ENCODE measurements at regions not wholly inside any gene's neighbourhood (a gene's known extent, or its start where the extent isn't known, plus 50 kb on each side); places are given as distances from the start of the nearest gene placed in this dataset.

DNA sequence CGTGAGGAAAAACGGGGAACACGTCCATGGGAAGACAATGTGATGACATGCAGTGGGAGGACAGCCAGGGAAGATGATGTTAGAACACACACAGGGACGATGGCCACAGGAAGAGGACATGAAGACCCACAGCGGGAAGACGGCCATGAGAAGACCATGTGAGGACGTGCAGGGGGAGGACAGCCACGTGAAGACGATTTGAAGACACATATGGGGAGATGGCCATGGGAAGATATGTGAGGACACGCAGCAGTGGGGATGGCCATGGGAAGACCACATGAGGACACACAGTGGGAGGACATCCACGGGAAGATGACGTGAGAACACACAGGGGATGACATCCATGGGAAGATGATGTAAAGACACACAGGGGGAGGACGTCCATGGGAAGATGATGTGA, 83.8 kb downstream of the UQCRFS1 start:
- TF ChIP-seq, protein P1, sequence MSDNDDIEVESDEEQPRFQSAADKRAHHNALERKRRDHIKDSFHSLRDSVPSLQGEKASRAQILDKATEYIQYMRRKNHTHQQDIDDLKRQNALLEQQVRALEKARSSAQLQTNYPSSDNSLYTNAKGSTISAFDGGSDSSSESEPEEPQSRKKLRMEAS (IDR thresholded peaks at IDR 0.05; ENCODE audit: low read depth, low read length), result no peak
- TF ChIP-seq MYC (IDR thresholded peaks at IDR 0.05; ENCODE audit: low read depth, low read length) (no peak), POLR2A (IDR thresholded peaks at IDR 0.05; ENCODE audit: extremely low read depth, insufficient read length) (no peak)
- TF ChIP-seq, protein P2, sequence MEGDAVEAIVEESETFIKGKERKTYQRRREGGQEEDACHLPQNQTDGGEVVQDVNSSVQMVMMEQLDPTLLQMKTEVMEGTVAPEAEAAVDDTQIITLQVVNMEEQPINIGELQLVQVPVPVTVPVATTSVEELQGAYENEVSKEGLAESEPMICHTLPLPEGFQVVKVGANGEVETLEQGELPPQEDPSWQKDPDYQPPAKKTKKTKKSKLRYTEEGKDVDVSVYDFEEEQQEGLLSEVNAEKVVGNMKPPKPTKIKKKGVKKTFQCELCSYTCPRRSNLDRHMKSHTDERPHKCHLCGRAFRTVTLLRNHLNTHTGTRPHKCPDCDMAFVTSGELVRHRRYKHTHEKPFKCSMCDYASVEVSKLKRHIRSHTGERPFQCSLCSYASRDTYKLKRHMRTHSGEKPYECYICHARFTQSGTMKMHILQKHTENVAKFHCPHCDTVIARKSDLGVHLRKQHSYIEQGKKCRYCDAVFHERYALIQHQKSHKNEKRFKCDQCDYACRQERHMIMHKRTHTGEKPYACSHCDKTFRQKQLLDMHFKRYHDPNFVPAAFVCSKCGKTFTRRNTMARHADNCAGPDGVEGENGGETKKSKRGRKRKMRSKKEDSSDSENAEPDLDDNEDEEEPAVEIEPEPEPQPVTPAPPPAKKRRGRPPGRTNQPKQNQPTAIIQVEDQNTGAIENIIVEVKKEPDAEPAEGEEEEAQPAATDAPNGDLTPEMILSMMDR (IDR thresholded peaks at IDR 0.05; ENCODE audit: low read depth, low read length), result no peak
- DNase-seq (ENCODE audit: low read depth), result no peak
- no peak overlapping the region for H3K4me3 ChIP-seq (ENCODE audit: low read depth, low read length)

DNA sequence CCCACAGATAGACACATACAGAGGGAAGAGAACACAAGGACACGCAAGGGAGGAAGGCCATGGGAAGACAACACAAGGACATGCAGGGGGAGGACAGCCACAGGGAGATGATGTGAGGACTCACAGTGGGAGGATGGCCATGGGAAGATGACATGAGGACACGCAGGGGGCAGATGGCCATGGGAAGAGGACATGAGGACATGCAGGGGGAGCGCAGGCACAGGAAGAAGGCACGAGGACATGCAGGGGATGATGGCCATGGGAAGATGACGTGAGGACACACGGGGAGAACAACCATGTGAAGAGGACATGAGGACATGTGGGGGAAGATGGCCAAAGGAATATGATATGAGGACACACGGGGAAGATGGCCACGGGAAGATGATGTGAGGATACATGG, 84.7 kb downstream of the UQCRFS1 start:
- TF ChIP-seq, protein P1 (IDR thresholded peaks at IDR 0.05; ENCODE audit: low read depth, low read length), result no peak
- TF ChIP-seq, protein P2 (IDR thresholded peaks at IDR 0.05; ENCODE audit: low read depth, low read length), result no peak
- no peak for TF ChIP-seq MYC (IDR thresholded peaks at IDR 0.05; ENCODE audit: low read depth, low read length)
- TF ChIP-seq POLR2A (IDR thresholded peaks at IDR 0.05; ENCODE audit: extremely low read depth, insufficient read length), result no peak
- H3K4me3 ChIP-seq (ENCODE audit: low read depth, low read length), result no peak overlapping the region
- DNase-seq (ENCODE audit: low read depth), result no peak

DNA sequence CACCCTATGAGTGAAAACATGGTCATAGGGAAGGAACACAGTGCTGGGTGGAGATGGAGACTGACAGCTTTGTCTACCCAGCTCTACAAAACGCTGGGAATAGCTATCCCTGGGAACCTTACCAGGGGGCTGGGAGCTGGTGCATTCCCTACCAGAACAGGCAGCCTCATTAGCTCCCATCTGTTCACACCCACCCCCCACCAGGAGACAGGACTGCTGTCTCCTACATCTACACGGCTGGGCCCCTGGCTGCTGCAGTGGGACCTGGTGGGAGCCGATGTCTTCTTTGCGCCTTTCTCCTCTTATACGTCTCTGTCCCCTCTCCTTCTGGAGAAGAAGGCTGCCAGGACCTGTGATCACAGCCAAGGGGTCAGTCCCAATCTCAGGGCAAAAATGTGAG, 90.8 kb downstream of the UQCRFS1 start:
- H3K4me3 ChIP-seq (ENCODE audit: low read depth, low read length), result no peak overlapping the region
- TF ChIP-seq, protein P1 (IDR thresholded peaks at IDR 0.05; ENCODE audit: low read depth, low read length), result no peak
- TF ChIP-seq POLR2A (IDR thresholded peaks at IDR 0.05; ENCODE audit: extremely low read depth, insufficient read length) (no peak), MYC (IDR thresholded peaks at IDR 0.05; ENCODE audit: low read depth, low read length) (no peak)
- TF ChIP-seq, protein P2 (IDR thresholded peaks at IDR 0.05; ENCODE audit: low read depth, low read length), result no peak
- no peak for DNase-seq (ENCODE audit: low read depth)

DNA sequence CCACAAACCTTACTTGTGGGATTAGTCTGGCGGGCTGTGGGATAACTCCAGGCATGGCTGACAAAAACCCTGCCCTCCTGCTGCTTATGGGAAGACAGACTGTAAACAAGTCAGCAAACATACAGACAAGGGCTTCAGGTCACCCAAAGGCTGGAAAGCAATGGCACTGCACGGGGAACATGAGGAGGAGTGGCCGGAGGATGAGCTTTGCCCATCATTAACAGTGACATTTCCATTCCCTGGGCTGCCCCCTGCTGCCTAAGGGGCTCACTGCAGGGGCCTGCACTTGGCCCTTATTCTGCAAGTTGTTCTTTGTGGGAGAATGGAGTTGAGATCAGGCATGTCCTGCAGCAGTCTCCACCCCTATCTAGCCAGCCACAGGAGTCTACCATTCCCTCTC, 91.3 kb downstream of the UQCRFS1 start:
- no peak overlapping the region for H3K4me3 ChIP-seq (ENCODE audit: low read depth, low read length)
- peak; percentile 16 for DNase-seq (ENCODE audit: low read depth)
- TF ChIP-seq, protein P2 (IDR thresholded peaks at IDR 0.05; ENCODE audit: low read depth, low read length), result peak; percentile 49
- TF ChIP-seq POLR2A (IDR thresholded peaks at IDR 0.05; ENCODE audit: extremely low read depth, insufficient read length), result no peak

DNA sequence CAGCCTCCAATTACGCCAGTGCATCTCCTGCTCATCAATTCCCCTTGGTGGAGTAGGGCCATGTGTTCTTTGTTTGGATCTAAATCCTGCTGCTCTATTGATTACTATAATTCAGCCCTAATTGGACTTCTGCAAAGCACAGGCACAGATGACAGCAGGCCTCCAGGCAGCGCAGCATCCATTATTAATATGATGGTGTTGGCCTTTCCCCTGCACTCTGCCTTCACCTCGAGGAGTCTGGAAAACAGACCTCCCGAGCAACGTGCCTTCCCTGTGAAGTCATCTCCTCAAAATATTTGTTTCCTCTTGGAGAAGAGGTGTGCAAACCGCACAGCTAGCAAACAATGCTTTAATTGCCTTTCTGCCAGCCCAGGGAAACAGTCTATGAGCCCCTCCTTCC, 92.5 kb downstream of the UQCRFS1 start:
- no peak for TF ChIP-seq MYC (IDR thresholded peaks at IDR 0.05; ENCODE audit: low read depth, low read length)
- TF ChIP-seq, protein P1 (IDR thresholded peaks at IDR 0.05; ENCODE audit: low read depth, low read length), result no peak
- no peak overlapping the region for H3K4me3 ChIP-seq (ENCODE audit: low read depth, low read length)
- no peak for DNase-seq (ENCODE audit: low read depth)

DNA sequence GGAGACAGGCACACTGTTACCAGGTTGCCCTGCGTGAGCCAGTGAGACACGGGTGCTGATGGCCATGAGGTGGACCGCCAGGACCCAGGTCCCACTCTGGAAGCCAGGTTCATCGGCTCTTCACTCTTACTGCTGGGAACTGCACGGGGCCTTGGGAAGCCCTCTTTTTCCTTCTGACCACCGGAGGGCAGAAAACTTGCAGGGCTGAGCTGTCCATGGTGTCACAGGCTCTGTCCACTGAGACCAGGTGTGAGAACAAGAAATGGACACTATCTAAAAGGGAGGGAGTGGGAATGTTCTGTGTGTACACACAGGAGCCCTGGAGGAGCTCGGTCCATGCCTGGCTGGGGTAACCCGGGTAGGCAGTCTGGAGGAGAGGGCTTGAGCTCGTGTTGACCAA, 93.4 kb downstream of the UQCRFS1 start:
- TF ChIP-seq, protein P1 (IDR thresholded peaks at IDR 0.05; ENCODE audit: low read depth, low read length), result no peak
- TF ChIP-seq MYC (IDR thresholded peaks at IDR 0.05; ENCODE audit: low read depth, low read length) (no peak), POLR2A (IDR thresholded peaks at IDR 0.05; ENCODE audit: extremely low read depth, insufficient read length) (no peak)
- TF ChIP-seq, protein P2 (IDR thresholded peaks at IDR 0.05; ENCODE audit: low read depth, low read length), result peak; percentile 10

More for the DNA sequence above, 93.4 kb downstream of the UQCRFS1 start:
- DNase-seq (ENCODE audit: low read depth), result peak; percentile 3
- no peak overlapping the region for H3K4me3 ChIP-seq (ENCODE audit: low read depth, low read length)
